Ovary (tissue), 3 donors: ENCODE measurements at regions not wholly inside any gene's neighbourhood (a gene's known extent, or its start where the extent isn't known, plus 50 kb on each side); places are given as distances from the start of the nearest gene placed in this dataset.

Experiments used
- CTCF ChIP-seq, 3 donors: fragments of 450-650 bp in 2 of 3; fragments of 200-600 bp in 1 of 3; IDR thresholded peaks; one replicate each; pipeline versions ENCODE4 v1.5.1 to v1.8.0; 2016 to 2022; ENCODE audit warnings: antibody characterized with exemption in 3 of 3, mild to moderate bottlenecking in 1 of 3
- EP300 ChIP-seq: sonication (generic); formaldehyde crosslinking; IDR thresholded peaks from one replicate; pipeline ENCODE4 v1.6.1; 2017; ENCODE audit warnings: antibody characterized with exemption
- POLR2A ChIP-seq: fragments of 450-650 bp; IDR thresholded peaks from one replicate; pipeline ENCODE4 v1.6.1; 2017; ENCODE audit warnings: antibody characterized with exemption, mild to moderate bottlenecking, moderate library complexity
- donor health status: DM: no; HTN: no; CAD: no.

- TF ChIP-seq CTCF (IDR thresholded peaks at IDR 0.05) (no peak), POLR2A (no peak), EP300 (no peak)
These were observed 134.6 kb upstream of the CHST15 start for GRCh38 chr10:124227988-124228387.
